ENCODE measurements at regions not wholly inside any gene's neighbourhood (a gene's known extent, or its start where the extent isn't known, plus 50 kb on each side); places are given as distances from the start of the nearest gene placed in this dataset.

- ChIA-PET CTCF (no interaction called here), POLR2A (ENCODE audit: unreplicated experiment) (no interaction called here)
- no peak overlapping the region for H3K27ac ChIP-seq
- H3K79me2 ChIP-seq (ENCODE audit: low read depth): no peaks in the 10 kb centered on the region
- H3K4me3 ChIP-seq: no peak overlapping the region
- intact Hi-C loops (cut with micrococcal nuclease; ENCODE audit: unreplicated experiment): no loop called here
- H3K4me2 ChIP-seq: peak overlapping the region; percentile 25; the same call in 1 of the 2 replicates
- no peaks in the 10 kb centered on the region for H4K20me1 ChIP-seq (ENCODE audit: insufficient read depth)
- H2AFZ ChIP-seq: no peak overlapping the region
- no TSS peak for BruUV-seq (replicated peaks)
- TF ChIP-seq EZH2 (IDR thresholded peaks at IDR 0.05; ENCODE audit: low read depth): no peak
- TF ChIP-seq, protein P1, sequence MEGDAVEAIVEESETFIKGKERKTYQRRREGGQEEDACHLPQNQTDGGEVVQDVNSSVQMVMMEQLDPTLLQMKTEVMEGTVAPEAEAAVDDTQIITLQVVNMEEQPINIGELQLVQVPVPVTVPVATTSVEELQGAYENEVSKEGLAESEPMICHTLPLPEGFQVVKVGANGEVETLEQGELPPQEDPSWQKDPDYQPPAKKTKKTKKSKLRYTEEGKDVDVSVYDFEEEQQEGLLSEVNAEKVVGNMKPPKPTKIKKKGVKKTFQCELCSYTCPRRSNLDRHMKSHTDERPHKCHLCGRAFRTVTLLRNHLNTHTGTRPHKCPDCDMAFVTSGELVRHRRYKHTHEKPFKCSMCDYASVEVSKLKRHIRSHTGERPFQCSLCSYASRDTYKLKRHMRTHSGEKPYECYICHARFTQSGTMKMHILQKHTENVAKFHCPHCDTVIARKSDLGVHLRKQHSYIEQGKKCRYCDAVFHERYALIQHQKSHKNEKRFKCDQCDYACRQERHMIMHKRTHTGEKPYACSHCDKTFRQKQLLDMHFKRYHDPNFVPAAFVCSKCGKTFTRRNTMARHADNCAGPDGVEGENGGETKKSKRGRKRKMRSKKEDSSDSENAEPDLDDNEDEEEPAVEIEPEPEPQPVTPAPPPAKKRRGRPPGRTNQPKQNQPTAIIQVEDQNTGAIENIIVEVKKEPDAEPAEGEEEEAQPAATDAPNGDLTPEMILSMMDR (conservative IDR thresholded peaks at IDR 0.05): no peak
- H3F3A ChIP-seq (ENCODE audit: insufficient read depth, low read depth): peaks cover 16% of the 10 kb centered on the region; the same call in 1 of the 2 replicates
- no peaks in the 10 kb centered on the region for H3K9me2 ChIP-seq (ENCODE audit: insufficient read depth)
- no peaks in the 10 kb centered on the region for H3K36me3 ChIP-seq (ENCODE audit: low read depth)
- DNase-seq: peak in 1 of 2 experiments; percentile 67
- H3K27me3 ChIP-seq (ENCODE audit: insufficient read depth, low read depth): no peaks in the 10 kb centered on the region
- H3K4me1 ChIP-seq (replicated peaks; ENCODE audit: insufficient read depth): peaks cover 48% of the 10 kb centered on the region
- no peaks in the 10 kb centered on the region for H3K9me3 ChIP-seq (ENCODE audit: insufficient read depth, low read depth)
These were observed 108.3 kb upstream of the RPS6KA3 start for GRCh38 chrX:20374900-20375438.

DNA sequence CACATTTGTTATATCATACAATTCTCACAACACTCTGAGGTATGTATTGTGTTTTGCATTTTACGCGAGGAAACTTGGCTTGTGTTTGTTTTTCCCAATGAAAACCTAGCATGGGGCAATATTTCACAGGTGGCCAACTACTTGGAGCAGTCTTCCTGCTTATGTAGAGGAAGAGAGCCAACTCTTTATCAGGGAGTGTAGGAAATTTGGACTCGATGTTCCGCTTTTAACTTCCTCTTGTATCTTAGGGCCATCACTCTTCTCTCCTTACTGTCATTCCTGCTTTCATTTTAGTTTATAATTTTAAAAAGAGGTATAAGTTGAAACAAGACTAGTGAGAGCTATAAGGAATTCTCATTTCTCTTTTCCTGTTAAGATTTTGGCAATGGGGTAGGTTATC is 107.7 kb upstream of the RPS6KA3 start:
- Histone ChIP-seq H3K4me2 (peak overlapping the region; percentile 25; the same call in 1 of the 2 replicates), H3K4me3 (no peak overlapping the region), H3K9me3 (ENCODE audit: insufficient read depth, low read depth) (no peaks in the 10 kb centered on the region), H3K4me1 (replicated peaks; ENCODE audit: insufficient read depth) (peaks cover 48% of the 10 kb centered on the region), H3F3A (ENCODE audit: insufficient read depth, low read depth) (peaks cover 16% of the 10 kb centered on the region; the same call in 1 of the 2 replicates), H4K20me1 (ENCODE audit: insufficient read depth) (no peaks in the 10 kb centered on the region), H2AFZ (no peak overlapping the region), H3K9me2 (ENCODE audit: insufficient read depth) (no peaks in the 10 kb centered on the region), H3K79me2 (ENCODE audit: low read depth) (no peaks in the 10 kb centered on the region), H3K27ac (no peak overlapping the region), H3K36me3 (ENCODE audit: low read depth) (no peaks in the 10 kb centered on the region), H3K27me3 (ENCODE audit: insufficient read depth, low read depth) (no peaks in the 10 kb centered on the region)
- CTCF ChIA-PET: no interaction called here
- POLR2A ChIA-PET (ENCODE audit: unreplicated experiment): no interaction called here
- no peak for DNase-seq
- intact Hi-C loops (cut with micrococcal nuclease; ENCODE audit: unreplicated experiment): no loop called here
- no TSS peak for BruUV-seq (replicated peaks)
- TF ChIP-seq, protein P1 (conservative IDR thresholded peaks at IDR 0.05): no peak
- no peak for TF ChIP-seq EZH2 (IDR thresholded peaks at IDR 0.05; ENCODE audit: low read depth)

DNA sequence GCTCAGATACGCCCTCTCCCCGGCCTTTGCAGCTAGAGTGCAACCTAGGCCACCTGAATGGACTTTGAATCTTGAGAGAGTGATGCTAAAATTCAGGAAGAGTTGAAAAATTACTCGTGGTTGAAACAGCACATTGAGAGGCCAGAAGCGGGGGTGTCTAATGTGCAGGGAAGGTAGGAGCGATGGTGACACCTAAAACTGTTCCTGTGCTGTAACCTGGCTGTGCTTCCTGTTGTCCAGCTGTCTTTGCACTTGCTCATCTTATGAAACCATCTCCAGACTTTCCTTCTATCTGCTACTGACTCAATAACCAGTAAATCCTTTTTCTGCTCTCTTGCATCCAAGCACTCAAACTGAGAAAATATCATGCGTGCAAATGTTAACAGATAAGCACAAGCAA is 106.4 kb upstream of the RPS6KA3 start:
- no peaks in the 10 kb centered on the region for H3K9me3 ChIP-seq (ENCODE audit: insufficient read depth, low read depth)
- no peak overlapping the region for H2AFZ ChIP-seq
- no peaks in the 10 kb centered on the region for H3K79me2 ChIP-seq (ENCODE audit: low read depth)
- ChIA-PET POLR2A (ENCODE audit: unreplicated experiment) (no interaction called here), CTCF (no interaction called here)
- H3K27me3 ChIP-seq (ENCODE audit: insufficient read depth, low read depth): no peaks in the 10 kb centered on the region
- H3K4me1 ChIP-seq (replicated peaks; ENCODE audit: insufficient read depth): peaks cover 42% of the 10 kb centered on the region
- H3K4me3 ChIP-seq: no peak overlapping the region
- no peaks in the 10 kb centered on the region for H3K36me3 ChIP-seq (ENCODE audit: low read depth)
- H4K20me1 ChIP-seq (ENCODE audit: insufficient read depth): no peaks in the 10 kb centered on the region
- no peak for TF ChIP-seq EZH2 (IDR thresholded peaks at IDR 0.05; ENCODE audit: low read depth)
- TF ChIP-seq, protein P1 (conservative IDR thresholded peaks at IDR 0.05): no peak
- peak overlapping the region; percentile 44 for H3K4me2 ChIP-seq
- H3K27ac ChIP-seq: 0 out of 2 replicates have a peak overlapping the region, but pooled peaks have one; percentile 32
- H3F3A ChIP-seq (ENCODE audit: insufficient read depth, low read depth): peaks cover 12% of the 10 kb centered on the region; the same call in 1 of the 2 replicates
- BruUV-seq (replicated peaks): no TSS peak
- no peak for DNase-seq
- intact Hi-C loops (cut with micrococcal nuclease; ENCODE audit: unreplicated experiment): no loop called here
- no peaks in the 10 kb centered on the region for H3K9me2 ChIP-seq (ENCODE audit: insufficient read depth)

Data from PC-9 (cell line).